ENCODE measurements at regions not wholly inside any gene's neighbourhood (a gene's known extent, or its start where the extent isn't known, plus 50 kb on each side); places are given as distances from the start of the nearest gene placed in this dataset.

GRCh38 chr12:38141239-38141638, 175.3 kb upstream of the ALG10B start:
- no peak for DNase-seq

- no peak for DNase-seq
Observed at GRCh38 chr12:38141861-38142260, 174.7 kb upstream of the ALG10B start.

- DNase-seq, result no peak
Observed at GRCh38 chr12:38142974-38143373, 173.6 kb upstream of the ALG10B start.

GRCh38 chr12:38144049-38144448, 172.5 kb upstream of the ALG10B start:
- no peak for DNase-seq

- DNase-seq, result no peak
Observed at GRCh38 chr12:38144601-38145436, 171.8 kb upstream of the ALG10B start.

GRCh38 chr12:38149395-38150073, 167.0 kb upstream of the ALG10B start:
- no peak for DNase-seq

- DNase-seq, result no peak
Observed at GRCh38 chr12:38151991-38152700, 164.4 kb upstream of the ALG10B start.

GRCh38 chr12:38152816-38153736, 163.5 kb upstream of the ALG10B start:
- no peak for DNase-seq

- DNase-seq, result no peak
Observed at GRCh38 chr12:38153737-38154061, 162.9 kb upstream of the ALG10B start.

GRCh38 chr12:38154096-38155019, 162.2 kb upstream of the ALG10B start:
- DNase-seq, result no peak

GRCh38 chr12:38155020-38155395, 161.6 kb upstream of the ALG10B start:
- no peak for DNase-seq

- no peak for DNase-seq
Observed at GRCh38 chr12:38155526-38156496, 160.8 kb upstream of the ALG10B start.

GRCh38 chr12:38156497-38157245, 159.9 kb upstream of the ALG10B start:
- DNase-seq, result no peak

GRCh38 chr12:38157274-38157932, 159.2 kb upstream of the ALG10B start:
- no peak for DNase-seq

- no peak for DNase-seq
Observed at GRCh38 chr12:38157933-38158401, 158.6 kb upstream of the ALG10B start.

- DNase-seq, result no peak
Observed at GRCh38 chr12:38158428-38159091, 158.0 kb upstream of the ALG10B start.

GRCh38 chr12:38159092-38159551, 157.5 kb upstream of the ALG10B start:
- DNase-seq, result no peak
